Liver (tissue), 8 donors: ENCODE measurements at regions not wholly inside any gene's neighbourhood (a gene's known extent, or its start where the extent isn't known, plus 50 kb on each side); places are given as distances from the start of the nearest gene placed in this dataset.

ENCODE experiments used
- DNase-seq: peaks from one replicate; pipeline ENCODE4 v3.0.0-alpha.2; 2017; ENCODE audit warnings: low spot score
- H3K27ac ChIP-seq, 2 donors: one replicate each; pipeline ENCODE4 v1.7.0; 2013; ENCODE audit warnings: inconsistent platforms in 2 of 2, low read length in 2 of 2, control low read depth in 1 of 2, low read depth in 1 of 2, mild to moderate bottlenecking in 1 of 2
- H3K27me3 ChIP-seq, 4 donors: one replicate each; pipeline versions ENCODE4 v1.6.1 to v1.7.0; 2013; ENCODE audit warnings: low read length in 3 of 4, inconsistent platforms in 1 of 4, mild to moderate bottlenecking in 1 of 4, moderate library complexity in 1 of 4; ENCODE audit not compliant: control insufficient read depth in 4 of 4, insufficient read depth in 4 of 4
- H3K36me3 ChIP-seq, 4 donors: one replicate each; pipeline versions ENCODE4 v1.6.1 to v1.7.0; 2013; ENCODE audit warnings: low read length in 3 of 4, mild to moderate bottlenecking in 3 of 4, low read depth in 1 of 4, moderate library complexity in 1 of 4; ENCODE audit not compliant: control insufficient read depth in 4 of 4, insufficient read depth in 3 of 4
- H3K4me1 ChIP-seq, 4 donors: one replicate each; pipeline versions ENCODE4 v1.6.1 to v1.7.0; 2013; ENCODE audit warnings: low read length in 3 of 4, mild to moderate bottlenecking in 3 of 4, moderate library complexity in 1 of 4; ENCODE audit not compliant: control insufficient read depth in 4 of 4, insufficient read depth in 4 of 4
- H3K4me3 ChIP-seq, 3 donors: one replicate each; pipeline versions ENCODE4 v1.6.1 to v1.7.0; 2013; ENCODE audit warnings: low read length in 3 of 3, control low read depth in 1 of 3, low read depth in 1 of 3, mild to moderate bottlenecking in 1 of 3
- H3K9ac ChIP-seq, 2 donors: one replicate each; pipeline ENCODE4 v1.7.0; 2013; ENCODE audit warnings: low read length in 2 of 2, mild to moderate bottlenecking in 2 of 2, moderate library complexity in 2 of 2, control low read depth in 1 of 2, low read depth in 1 of 2
- H3K9me3 ChIP-seq, 4 donors: one replicate each; pipeline versions ENCODE4 v1.6.1 to v1.7.0; 2013; ENCODE audit warnings: low read length in 3 of 4; ENCODE audit not compliant: control insufficient read depth in 4 of 4
- ATF3 ChIP-seq: IDR thresholded peaks from 2 replicates; pipeline ENCODE4 v1.6.1; 2016; ENCODE audit warnings: antibody characterized with exemption
- EGR1 ChIP-seq, 2 donors: IDR thresholded peaks; 2 replicates each; pipeline ENCODE4 v1.6.1; 2016 to 2018; ENCODE audit warnings: antibody characterized with exemption in 2 of 2, low read depth in 2 of 2
- FOXA1 ChIP-seq: IDR thresholded peaks from 2 replicates; pipeline ENCODE4 v1.6.1; 2016; ENCODE audit warnings: antibody characterized with exemption
- FOXA2 ChIP-seq: IDR thresholded peaks from 2 replicates; pipeline ENCODE4 v1.6.1; 2016; ENCODE audit warnings: antibody characterized with exemption
- HNF4A ChIP-seq, 2 donors: conservative IDR thresholded peaks; 2 replicates each; pipeline ENCODE4 v1.6.1; 2016; ENCODE audit warnings: antibody characterized with exemption in 2 of 2, mild to moderate bottlenecking in 2 of 2
- HNF4G ChIP-seq: IDR thresholded peaks from 2 replicates; pipeline ENCODE4 v1.6.1; 2016; ENCODE audit warnings: antibody characterized with exemption
- NR2F2 ChIP-seq: IDR thresholded peaks from 2 replicates; pipeline ENCODE4 v1.6.1; 2016; ENCODE audit warnings: antibody characterized with exemption
- RAD21 ChIP-seq, 2 donors: IDR thresholded peaks; 2 replicates each; pipeline ENCODE4 v1.6.1; 2016; ENCODE audit warnings: antibody characterized with exemption in 2 of 2, mild to moderate bottlenecking in 2 of 2
- REST ChIP-seq: IDR thresholded peaks from 2 replicates; pipeline ENCODE4 v1.6.1; 2016; ENCODE audit warnings: antibody characterized with exemption, mild to moderate bottlenecking
- RXRA ChIP-seq, 2 donors: IDR thresholded peaks; 2 replicates each; pipeline ENCODE4 v1.6.1; 2017 to 2018; ENCODE audit warnings: antibody characterized with exemption in 2 of 2, mild to moderate bottlenecking in 1 of 2
- TAF1 ChIP-seq: conservative IDR thresholded peaks from 2 replicates; pipeline ENCODE4 v1.6.1; 2016; ENCODE audit warnings: antibody characterized with exemption, mild to moderate bottlenecking
- YY1 ChIP-seq: IDR thresholded peaks from 2 replicates; pipeline ENCODE4 v1.6.1; 2016; ENCODE audit warnings: antibody characterized with exemption, mild to moderate bottlenecking
- ZBTB33 ChIP-seq: IDR thresholded peaks from 2 replicates; pipeline ENCODE4 v1.6.1; 2016; ENCODE audit warnings: antibody characterized with exemption
- WGBS: extraction: QIAGEN DNeasy Blood & Tissue Kit; methylation state at CpG from one replicate; pipeline ENCODE4 v1.1.7; 2013; 5-methylcytosine and 5-hydroxymethylcytosine counted together
- TF ChIP-seq, protein P1 (sequence below): fragments of 150-350 bp; IDR thresholded peaks from 2 replicates; pipeline ENCODE4 v1.5.1; 2017; ENCODE audit warnings: improper control_type of control experiment, low read depth, low read length; ENCODE audit not compliant: missing input control
- donor health status: healthy.
- donor health status: healthy.
- donor health status: healthy.
- donor health status: healthy.
- donor health status: healthy.

DNA sequence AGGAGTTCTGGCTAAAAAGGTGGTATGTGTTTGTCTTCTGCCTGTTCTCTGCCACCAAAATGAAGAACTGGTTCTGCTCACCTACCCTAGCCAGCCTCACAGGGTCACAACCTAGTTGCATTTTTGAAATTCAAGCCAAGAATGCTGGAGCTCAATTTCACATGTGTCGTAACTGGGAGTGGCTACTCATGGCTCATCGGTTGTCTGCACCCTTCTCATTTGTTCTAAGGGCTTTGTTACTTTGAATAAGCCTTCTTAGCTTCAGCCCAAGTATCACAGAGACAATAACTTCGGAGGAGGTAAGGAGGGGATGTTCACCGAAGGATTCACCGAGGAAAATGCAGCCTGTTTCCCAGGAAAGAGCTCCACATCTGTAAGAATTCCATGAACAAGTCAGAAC is 134.3 kb upstream of the RARB start:
- Histone ChIP-seq H3K4me1 (no peaks in the 10 kb centered on the region), H3K36me3 (no peaks in the 10 kb centered on the region), H3K4me3 (no peak overlapping the region), H3K27ac (no peak overlapping the region), H3K9ac (no peak overlapping the region), H3K9me3 (no peaks in the 10 kb centered on the region), H3K27me3 (peaks cover 0 to 4% (median 0%) of the 10 kb centered on the region in 4 donors)
- DNase-seq: no peak
- TF ChIP-seq FOXA2 (no peak), YY1 (no peak), NR2F2 (no peak), ATF3 (no peak), TAF1 (no peak), FOXA1 (no peak), RAD21 (IDR thresholded peaks at IDR 0.05) (no peak), HNF4A (conservative IDR thresholded peaks at IDR 0.05) (no peak), REST (no peak), ZBTB33 (no peak), RXRA (IDR thresholded peaks at IDR 0.05) (no peak)
- TF ChIP-seq, protein P1, sequence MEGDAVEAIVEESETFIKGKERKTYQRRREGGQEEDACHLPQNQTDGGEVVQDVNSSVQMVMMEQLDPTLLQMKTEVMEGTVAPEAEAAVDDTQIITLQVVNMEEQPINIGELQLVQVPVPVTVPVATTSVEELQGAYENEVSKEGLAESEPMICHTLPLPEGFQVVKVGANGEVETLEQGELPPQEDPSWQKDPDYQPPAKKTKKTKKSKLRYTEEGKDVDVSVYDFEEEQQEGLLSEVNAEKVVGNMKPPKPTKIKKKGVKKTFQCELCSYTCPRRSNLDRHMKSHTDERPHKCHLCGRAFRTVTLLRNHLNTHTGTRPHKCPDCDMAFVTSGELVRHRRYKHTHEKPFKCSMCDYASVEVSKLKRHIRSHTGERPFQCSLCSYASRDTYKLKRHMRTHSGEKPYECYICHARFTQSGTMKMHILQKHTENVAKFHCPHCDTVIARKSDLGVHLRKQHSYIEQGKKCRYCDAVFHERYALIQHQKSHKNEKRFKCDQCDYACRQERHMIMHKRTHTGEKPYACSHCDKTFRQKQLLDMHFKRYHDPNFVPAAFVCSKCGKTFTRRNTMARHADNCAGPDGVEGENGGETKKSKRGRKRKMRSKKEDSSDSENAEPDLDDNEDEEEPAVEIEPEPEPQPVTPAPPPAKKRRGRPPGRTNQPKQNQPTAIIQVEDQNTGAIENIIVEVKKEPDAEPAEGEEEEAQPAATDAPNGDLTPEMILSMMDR: no peak
- 75% methylated on average over 5 of the region's 5 CpGs for WGBS

- Histone ChIP-seq H3K27ac (no peak overlapping the region), H3K9me3 (no peaks in the 10 kb centered on the region), H3K36me3 (no peaks in the 10 kb centered on the region), H3K4me3 (no peak overlapping the region), H3K4me1 (no peaks in the 10 kb centered on the region), H3K9ac (no peak overlapping the region), H3K27me3 (peaks cover 0 to 4% (median 0%) of the 10 kb centered on the region in 4 donors)
- DNase-seq: no peak
- WGBS: 78% methylated on average over 6 of the region's 6 CpGs
- TF ChIP-seq RAD21 (IDR thresholded peaks at IDR 0.05): no peak
- no peak for TF ChIP-seq EGR1 (IDR thresholded peaks at IDR 0.05; ENCODE audit: low read depth in 2 of 2)
- TF ChIP-seq ZBTB33: no peak
- TF ChIP-seq ATF3: no peak
- TF ChIP-seq HNF4G: no peak
- TF ChIP-seq NR2F2: no peak
- TF ChIP-seq REST: no peak
- TF ChIP-seq, protein P1: no peak
Measured at GRCh38 chr3:25294169-25294805, 133.8 kb upstream of the RARB start.
